CD4-positive, alpha-beta T cell treated with Interleukin-17A for 1 hour (primary cell): ENCODE measurements at regions not wholly inside any gene's neighbourhood (a gene's known extent, or its start where the extent isn't known, plus 50 kb on each side); places are given as distances from the start of the nearest gene placed in this dataset.
"Not testable (repeated sequence)": the region's sequence is repeated elsewhere in the genome, so short reads cannot be mapped to it uniquely, and the experiment has no call there.

Experiments used
- DNase-seq: peaks from one replicate; pipeline ENCODE4 v3.0.0-alpha.2; 2020

GRCh38 chr3:5768281-5768945, 580.9 kb downstream of the EDEM1 start:
- no peak for DNase-seq

DNA sequence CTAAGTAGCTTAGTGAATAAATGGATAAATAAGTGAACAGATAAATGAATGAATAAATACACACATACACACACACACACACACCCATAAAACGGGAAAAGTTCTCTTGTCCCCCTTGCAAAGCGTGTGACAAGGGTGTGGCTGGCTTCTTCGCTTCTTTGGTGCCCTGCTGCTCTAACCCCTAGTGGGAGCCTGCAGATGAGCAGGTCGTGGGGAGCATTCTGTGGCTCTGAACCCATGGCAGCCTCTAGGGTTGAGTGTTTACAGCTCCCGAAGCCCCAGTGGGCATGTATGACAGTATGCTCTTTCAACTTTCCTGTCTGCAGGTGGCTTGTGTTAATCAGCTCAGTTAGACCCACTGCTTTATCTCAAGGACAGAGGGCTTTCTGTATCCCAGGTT, 582.3 kb downstream of the EDEM1 start:
- DNase-seq, result no peak

DNA sequence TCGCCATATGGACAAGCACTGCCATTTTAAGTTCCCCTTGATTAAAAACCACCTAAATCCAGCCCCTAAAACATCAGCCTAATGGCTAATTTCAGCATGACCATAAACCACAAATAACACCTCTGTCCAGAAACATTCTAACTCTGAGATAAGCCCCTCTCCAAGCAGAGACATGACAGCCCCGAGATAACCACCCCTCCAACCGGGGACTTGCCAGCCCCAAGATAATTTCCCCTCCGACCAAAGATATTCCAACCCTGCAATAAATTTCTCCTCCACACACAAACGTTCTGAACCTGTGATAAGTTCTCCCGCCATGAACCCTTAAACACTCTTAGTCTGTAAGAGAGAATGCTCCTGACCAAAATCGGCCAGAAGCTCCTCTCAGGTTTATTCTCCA, 586.8 kb downstream of the EDEM1 start:
- no peak for DNase-seq

- DNase-seq, result not testable (repeated sequence)
Observed at GRCh38 chr3:5775100-5775499, 587.6 kb downstream of the EDEM1 start.

- no peak for DNase-seq
Observed at GRCh38 chr3:5784690-5785089, 597.2 kb downstream of the EDEM1 start.

DNA sequence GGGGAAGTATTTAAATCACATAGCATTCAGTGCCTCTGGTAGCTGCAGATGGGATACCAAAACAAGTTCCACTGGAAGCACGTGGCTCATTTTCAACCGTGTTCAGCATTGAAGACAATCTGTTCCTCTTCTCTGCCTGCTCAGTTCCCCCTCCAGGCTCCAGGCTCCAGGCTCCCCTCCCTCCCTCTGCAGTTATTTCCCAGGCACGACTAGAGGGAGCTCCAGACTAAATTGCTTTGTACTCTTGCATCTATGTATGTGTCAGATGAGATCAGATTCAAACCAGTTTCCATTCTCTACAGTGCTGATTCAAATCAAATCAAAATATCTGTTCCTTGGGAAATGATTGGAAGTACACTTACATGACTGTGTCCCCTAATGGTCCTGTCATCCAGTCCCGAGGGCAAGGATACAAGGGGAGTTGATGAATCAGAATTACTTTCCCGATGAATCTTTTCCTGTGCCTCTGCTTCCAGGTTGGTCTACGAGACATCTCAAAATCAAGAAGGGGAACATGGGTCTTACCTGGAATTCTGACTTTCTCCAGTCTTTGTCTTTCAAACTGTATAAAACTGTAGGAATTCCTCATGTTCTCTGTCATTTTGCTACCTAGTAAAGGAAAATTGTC, 600.5 kb downstream of the EDEM1 start:
- no peak for DNase-seq

- no peak for DNase-seq
Observed at GRCh38 chr3:5788496-5788895, 601.0 kb downstream of the EDEM1 start.

DNA sequence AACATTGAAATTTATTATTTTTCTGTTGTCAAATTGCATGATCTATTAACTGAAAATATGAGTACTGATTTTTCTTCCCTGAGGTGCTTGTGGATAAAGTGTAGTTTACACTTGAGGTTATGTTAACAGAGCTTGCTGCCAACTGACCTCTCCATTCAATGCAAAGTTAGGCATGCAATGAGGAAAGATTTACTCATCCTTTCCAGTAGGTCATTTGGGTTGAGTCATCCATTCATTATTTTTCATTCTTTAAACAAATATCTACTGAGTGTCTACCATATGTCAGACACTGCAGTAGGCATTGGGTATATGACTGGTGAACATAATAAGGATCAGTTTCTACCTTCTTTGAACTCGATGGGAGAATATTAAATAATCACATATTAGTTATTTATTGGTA, 604.1 kb downstream of the EDEM1 start:
- DNase-seq, result no peak

DNA sequence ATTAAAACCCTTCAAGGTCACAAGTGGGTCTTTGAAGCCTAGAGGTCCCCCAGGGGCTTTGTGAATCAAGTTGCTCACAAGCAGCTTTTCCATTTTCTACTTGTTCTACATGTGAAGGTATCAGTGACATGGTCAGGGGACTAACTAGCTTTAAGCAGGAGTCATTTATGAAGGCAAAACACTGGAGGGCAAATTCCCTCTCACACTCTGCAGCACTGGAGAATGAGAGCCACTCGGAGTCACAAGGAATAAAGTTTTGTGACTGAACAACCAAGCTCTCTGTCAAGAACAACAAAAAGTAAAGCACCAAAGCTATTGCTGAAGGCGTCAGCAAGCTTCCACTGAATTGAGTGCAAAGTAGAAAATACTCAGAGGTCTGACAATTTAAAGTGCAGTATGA, 609.0 kb downstream of the EDEM1 start:
- no peak for DNase-seq

DNA sequence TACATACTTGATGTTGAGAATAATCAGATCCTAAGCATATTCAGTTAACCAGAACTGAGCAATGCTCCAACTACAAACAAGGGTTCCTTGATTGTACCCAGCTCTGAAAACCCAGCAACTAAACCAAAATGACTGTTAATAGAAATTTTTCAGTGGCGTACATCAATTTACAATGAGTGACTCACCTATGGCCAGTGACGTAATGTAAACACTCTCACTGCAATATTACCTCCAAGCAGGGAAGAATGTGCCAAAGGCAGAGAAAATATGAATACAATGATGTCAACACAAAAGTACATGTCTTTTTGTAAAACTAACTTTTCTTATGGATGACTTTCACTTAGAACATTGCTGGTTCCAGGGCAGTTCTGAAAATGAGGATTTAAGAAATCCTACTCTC, 611.3 kb downstream of the EDEM1 start:
- no peak for DNase-seq

DNA sequence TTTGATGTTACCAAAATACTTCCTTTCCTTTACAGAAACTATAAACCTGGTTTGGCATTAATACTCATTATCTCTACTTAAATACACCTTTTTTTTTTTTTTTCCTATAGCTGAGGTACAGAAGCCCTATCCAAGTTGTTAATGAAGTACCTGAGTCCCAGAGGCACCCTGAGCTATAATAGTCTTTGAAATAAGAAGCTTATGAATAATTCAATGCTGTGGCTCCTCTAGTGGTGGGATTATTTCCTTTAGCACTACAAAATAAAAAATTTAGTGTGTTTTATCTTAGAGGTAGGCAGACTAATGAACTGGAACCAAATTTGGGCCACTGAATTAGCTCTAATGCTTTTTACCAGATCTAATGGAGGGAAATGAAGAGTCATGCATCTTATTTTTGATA, 611.9 kb downstream of the EDEM1 start:
- DNase-seq, result no peak

- no peak for DNase-seq
Observed at GRCh38 chr3:5800965-5801364, 613.5 kb downstream of the EDEM1 start.

DNA sequence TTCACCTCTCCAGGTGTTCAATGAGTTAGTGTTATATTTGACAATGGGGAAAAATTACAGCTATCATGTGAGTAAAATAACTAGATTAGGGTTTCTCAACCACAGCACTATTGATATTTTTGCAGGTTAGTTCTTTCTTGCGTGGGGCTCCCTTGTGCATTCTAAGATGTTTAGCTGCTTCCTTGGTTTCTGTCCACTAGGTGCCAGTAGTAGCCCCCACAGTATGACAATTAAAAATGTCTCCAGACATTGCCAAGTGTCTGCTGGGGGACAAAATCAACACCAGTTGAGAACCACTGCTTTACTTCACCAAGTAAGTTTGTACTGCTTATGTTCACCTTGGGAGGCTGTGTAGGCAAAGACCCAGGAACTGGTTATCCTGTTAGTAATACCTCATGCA, 618.7 kb downstream of the EDEM1 start:
- DNase-seq, result no peak

- DNase-seq, result no peak
Observed at GRCh38 chr3:5809586-5810246, 622.2 kb downstream of the EDEM1 start.

- no peak for DNase-seq
Observed at GRCh38 chr3:5811016-5811415, 623.5 kb downstream of the EDEM1 start.

DNA sequence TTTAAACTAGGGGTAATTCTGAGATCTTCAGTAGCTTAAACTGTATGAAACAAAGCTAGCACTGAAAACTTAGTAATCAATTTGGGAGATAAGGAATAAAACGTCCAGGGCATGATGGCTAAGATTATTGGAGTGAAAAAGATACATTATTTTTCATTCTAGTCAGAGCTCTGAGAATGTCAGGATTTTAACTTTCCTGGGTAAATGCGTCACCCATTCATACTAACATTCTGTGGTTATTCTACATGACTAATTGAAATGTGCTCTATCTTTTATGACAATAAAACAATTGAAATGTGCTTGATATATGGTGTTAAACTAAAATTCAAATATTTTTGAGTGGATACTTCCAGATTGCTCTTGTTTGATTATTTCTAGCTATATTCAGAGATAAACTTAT, 626.0 kb downstream of the EDEM1 start:
- no peak for DNase-seq

DNA sequence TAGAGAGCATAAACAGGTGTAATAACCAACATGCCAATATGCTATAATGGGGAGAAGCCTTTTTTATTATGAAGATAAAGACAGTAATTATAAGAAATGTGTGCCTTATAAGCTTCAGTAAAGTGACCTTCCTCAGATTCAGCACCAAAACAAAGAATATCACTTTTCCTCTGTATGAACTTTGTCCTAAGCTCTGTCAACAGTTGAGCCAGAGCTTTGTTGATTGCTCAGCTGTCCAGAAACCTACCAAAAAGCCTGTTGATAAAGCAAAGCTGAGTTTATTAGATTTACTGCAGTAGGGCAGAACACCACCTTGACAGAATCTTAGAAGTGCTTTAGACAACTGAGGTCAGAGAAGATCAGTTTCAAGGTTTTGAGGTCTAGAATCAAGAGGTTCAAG, 635.3 kb downstream of the EDEM1 start:
- DNase-seq, result no peak

DNA sequence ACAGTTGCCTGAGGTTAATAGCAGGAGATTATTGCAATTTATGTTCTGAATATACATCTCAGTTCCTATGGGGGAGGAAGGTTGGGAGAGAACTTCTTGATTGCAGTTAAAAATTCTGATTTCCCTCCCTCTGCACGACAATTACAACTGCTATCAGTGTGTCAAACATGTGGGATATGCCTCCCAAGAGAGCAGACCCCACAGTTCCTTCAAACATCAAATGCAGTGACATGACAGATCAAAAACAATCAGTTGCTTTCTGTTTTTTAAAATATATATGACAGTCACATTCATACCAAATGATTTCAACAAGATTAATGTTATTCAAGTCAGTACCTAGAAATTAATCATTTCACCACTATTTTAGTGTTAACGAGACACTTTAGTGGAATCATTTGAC, 639.0 kb downstream of the EDEM1 start:
- no peak for DNase-seq

GRCh38 chr3:5828251-5828650, 640.7 kb downstream of the EDEM1 start:
- DNase-seq, result no peak

GRCh38 chr3:5840056-5840455, 652.5 kb downstream of the EDEM1 start:
- no peak for DNase-seq

- no peak for DNase-seq
Observed at GRCh38 chr3:5841599-5841998, 654.1 kb downstream of the EDEM1 start.

DNA sequence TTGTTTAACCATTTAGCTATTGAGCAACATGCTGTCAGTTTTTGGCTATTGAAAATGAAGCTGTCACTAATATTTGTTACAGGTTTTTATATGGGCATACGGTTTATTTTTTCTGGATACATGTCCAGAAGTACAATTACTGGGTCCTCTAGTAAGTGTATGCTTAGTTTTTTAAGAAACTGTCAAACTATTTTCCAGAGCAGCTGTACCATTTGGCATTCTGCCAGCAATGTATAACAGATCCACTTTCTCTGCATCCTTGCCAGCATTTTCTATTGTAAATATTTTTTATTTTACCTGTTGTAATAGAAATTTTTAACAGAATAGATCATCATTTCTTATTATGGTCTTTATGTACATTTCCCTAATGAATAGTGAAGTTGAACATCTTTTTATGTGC, 658.8 kb downstream of the EDEM1 start:
- no peak for DNase-seq

DNA sequence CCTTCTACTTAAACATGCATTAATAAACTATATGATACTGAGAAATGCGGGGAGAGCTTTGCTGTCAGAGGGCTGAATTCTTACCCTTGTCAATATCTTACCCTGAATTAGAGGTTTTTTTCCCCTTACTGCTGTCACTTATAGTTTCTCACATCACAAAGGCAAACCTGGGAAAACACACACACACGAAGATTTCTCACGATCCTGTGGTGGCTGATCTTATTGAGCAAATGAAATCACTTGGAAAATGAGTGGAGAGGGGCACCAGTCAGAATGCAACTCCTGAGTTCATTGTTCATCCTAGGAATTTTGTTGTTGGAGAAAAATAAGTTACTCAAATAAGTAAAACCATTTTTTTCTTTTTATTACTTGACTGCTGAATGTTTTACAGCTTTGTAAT, 673.6 kb downstream of the EDEM1 start:
- no peak for DNase-seq

- DNase-seq, result no peak
Observed at GRCh38 chr3:5874931-5875341, 687.4 kb downstream of the EDEM1 start.

DNA sequence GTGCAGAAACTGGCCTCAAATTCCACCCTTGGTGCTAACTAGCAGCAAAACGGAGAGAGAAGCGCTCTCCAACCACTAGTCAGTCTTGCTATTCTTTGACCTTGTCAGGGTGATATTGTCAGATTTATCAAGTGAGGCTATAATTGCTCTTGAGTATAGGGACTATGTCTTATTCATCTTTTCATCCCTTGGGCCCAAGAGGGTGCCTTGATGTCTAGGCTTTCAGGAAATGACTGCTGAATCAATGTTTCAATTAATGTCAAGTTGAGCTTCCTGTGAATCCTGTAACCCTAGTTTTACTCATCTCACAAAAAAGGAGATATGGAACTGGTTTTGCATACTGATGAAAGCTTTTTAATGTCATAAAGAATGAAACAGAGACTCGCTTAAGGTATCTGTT, 701.3 kb downstream of the EDEM1 start:
- DNase-seq, result no peak
